GM12878 (cell line): ENCODE measurements at regions not wholly inside any gene's neighbourhood (a gene's known extent, or its start where the extent isn't known, plus 50 kb on each side); places are given as distances from the start of the nearest gene placed in this dataset.

Source experiments
- ATAC-seq: fragments of 200-7000 bp; cut with Tn5 transposase; 3 replicates; pipeline ENCODE4 v1.9.1; 2020; ENCODE audit warnings: mild to moderate bottlenecking, moderate library complexity
- BruUV-seq: library from RNA; stranded (reverse); fragments of 400-500 nt; replicated peaks from 2 replicates; lab custom pipeline; 2021; lab: Mats Ljungman, UMichigan
- CTCF ChIA-PET: fragments of 300-600 bp; sonication (Branson Sonifier 250); formaldehyde crosslinking; extraction: SDS; loops from one replicate; lab custom pipeline; 2021; ENCODE audit warnings: inconsistent platforms; lab: Yijun Ruan, JAX
- POLR2A ChIA-PET: fragments of 350-600 bp; formaldehyde crosslinking; extraction: SDS; loops from one replicate; lab custom pipeline; 2021; ENCODE audit warnings: inconsistent platforms; lab: Charles Lee
- RAD21 ChIA-PET: fragments of 300-600 bp; sonication (Branson Sonifier 250); formaldehyde crosslinking; loops from one replicate; lab custom pipeline; 2023; ENCODE audit warnings: antibody characterized with exemption; ENCODE audit not compliant: unreplicated experiment; lab: Charles Lee
- SMC1A ChIA-PET: fragments of 300-600 bp; sonication (Branson Sonifier 250); formaldehyde crosslinking; loops from one replicate; lab custom pipeline; 2023; ENCODE audit not compliant: unreplicated experiment, uncharacterized antibody; lab: Charles Lee
- DNase-seq: peaks from one replicate; pipeline ENCODE4 v3.0.0-alpha.2; 2011; ENCODE audit warnings: low read depth, low spot score
- FAIRE-seq: peaks from 3 replicates; lab custom pipeline; 2011; peaks lifted over from hg19 to GRCh38; lab: Jason Lieb, UNC
- H2AFZ ChIP-seq: 2 replicates; pipeline ENCODE4 v1.6.0; 2011; ENCODE audit warnings: low read depth, low read length, control low read depth; ENCODE audit not compliant: control insufficient read depth
- H3K27ac ChIP-seq: 2 replicates; pipeline ENCODE4 v1.5.1; 2011; ENCODE audit warnings: control low read depth; ENCODE audit not compliant: control insufficient read depth, insufficient read depth
- H3K27me3 ChIP-seq, 2 experiments: replicated peaks in 1 of 2; 2 replicates each; pipeline versions ENCODE4 v1.6.0 to v1.6.1; 2011; ENCODE audit warnings: low read length in 1 of 2; ENCODE audit not compliant: control insufficient read depth in 2 of 2, insufficient read depth in 2 of 2
- H3K36me3 ChIP-seq, 2 experiments: 2 replicates each; pipeline ENCODE4 v1.5.1; 2011; ENCODE audit warnings: low read length in 1 of 2; ENCODE audit not compliant: control insufficient read depth in 2 of 2, insufficient read depth in 2 of 2
- H3K4me1 ChIP-seq: 2 replicates; pipeline ENCODE4 v1.6.1; 2011; ENCODE audit warnings: mild to moderate bottlenecking, low read length, moderate library complexity, mixed read lengths; ENCODE audit not compliant: control insufficient read depth, insufficient read depth
- H3K4me2 ChIP-seq: 2 replicates; pipeline ENCODE4 v1.6.0; 2011; ENCODE audit warnings: control low read depth; ENCODE audit not compliant: control insufficient read depth, insufficient read depth
- H3K4me3 ChIP-seq: fragments of 200-600 bp; sonication (generic); 2 replicates; pipeline ENCODE4 v1.5.1; 2016
- H3K79me2 ChIP-seq: 2 replicates; pipeline ENCODE4 v1.6.0; 2011; ENCODE audit warnings: low read length; ENCODE audit not compliant: control insufficient read depth, insufficient read depth
- H3K9ac ChIP-seq: 2 replicates; pipeline ENCODE4 v1.8.0; 2011; ENCODE audit warnings: low read length, control low read depth, mixed read lengths; ENCODE audit not compliant: control insufficient read depth, insufficient read depth
- H3K9me3 ChIP-seq: replicated peaks from 3 replicates; pipeline ENCODE4 v1.5.1; 2011; ENCODE audit warnings: mild to moderate bottlenecking, low read length; ENCODE audit not compliant: control insufficient read depth, insufficient read depth
- H4K20me1 ChIP-seq: 2 replicates; pipeline ENCODE4 v1.6.0; 2011; ENCODE audit not compliant: control insufficient read depth, insufficient read depth
- ATF7 ChIP-seq: fragments of 450-650 bp; IDR thresholded peaks from 2 replicates; pipeline ENCODE4 v1.6.1; 2016; ENCODE audit warnings: low read depth, mild to moderate bottlenecking
- E2F4 ChIP-seq: IDR thresholded peaks from 2 replicates; pipeline ENCODE4 v1.6.1; 2012; ENCODE audit warnings: low read depth, low read length, improper control_type of control experiment
- FOS ChIP-seq: IDR thresholded peaks from 3 replicates; pipeline ENCODE4 v1.6.1; 2011; ENCODE audit warnings: borderline replicate concordance; ENCODE audit not compliant: insufficient read length; ENCODE audit errors: extremely low read depth
- JUNB ChIP-seq: IDR thresholded peaks from 2 replicates; pipeline ENCODE4 v1.6.1; 2016; ENCODE audit warnings: antibody characterized with exemption, mild to moderate bottlenecking
- LARP7 ChIP-seq: fragments of 450-650 bp; IDR thresholded peaks from 2 replicates; pipeline ENCODE4 v1.6.1; 2017; ENCODE audit warnings: mild to moderate bottlenecking
- MTA2 ChIP-seq: fragments of 450-650 bp; IDR thresholded peaks from 2 replicates; pipeline ENCODE4 v1.6.1; 2016; ENCODE audit warnings: low read depth, mild to moderate bottlenecking, moderate library complexity
- NFYB ChIP-seq: IDR thresholded peaks from 2 replicates; pipeline ENCODE4 v1.6.1; 2011; ENCODE audit warnings: low read depth, mild to moderate bottlenecking, low read length, improper control_type of control experiment, moderate library complexity; ENCODE audit not compliant: insufficient read depth
- NR2C2 ChIP-seq: IDR thresholded peaks from 2 replicates; pipeline ENCODE4 v1.6.1; 2011; ENCODE audit warnings: borderline replicate concordance, low read depth; ENCODE audit not compliant: control insufficient read depth, insufficient read length
- RAD51 ChIP-seq: fragments of 450-650 bp; IDR thresholded peaks from 2 replicates; pipeline ENCODE4 v1.6.1; 2016; ENCODE audit warnings: moderate library complexity, mild to moderate bottlenecking, inconsistent platforms
- SMAD1 ChIP-seq: fragments of 450-650 bp; IDR thresholded peaks from 2 replicates; pipeline ENCODE4 v1.6.1; 2018; ENCODE audit warnings: mild to moderate bottlenecking, low read depth; ENCODE audit not compliant: partially characterized antibody
- SMARCA5 ChIP-seq: fragments of 450-650 bp; IDR thresholded peaks from 2 replicates; pipeline ENCODE4 v1.6.1; 2017; ENCODE audit warnings: mild to moderate bottlenecking
- SUZ12 ChIP-seq: fragments of 200-600 bp; sonication (generic); IDR thresholded peaks from one replicate; pipeline ENCODE4 v1.6.1; 2018; ENCODE audit warnings: antibody characterized with exemption, mild to moderate bottlenecking; ENCODE audit not compliant: unreplicated experiment
- TARDBP ChIP-seq: IDR thresholded peaks from 2 replicates; pipeline ENCODE4 v1.6.1; 2016; ENCODE audit warnings: borderline replicate concordance
- USF2 ChIP-seq: IDR thresholded peaks from 2 replicates; pipeline ENCODE4 v1.6.1; 2011; ENCODE audit warnings: low read depth, low read length, improper control_type of control experiment, borderline replicate concordance
- WGBS: methylation state at CpG from one replicate; pipeline ENCODE4 v1.1.6; 2016; ENCODE audit warnings: low lambda C conversion rate; ENCODE audit not compliant: insufficient replicate concordance, insufficient coverage; ENCODE audit errors: missing lambda C conversion rate; 5-methylcytosine and 5-hydroxymethylcytosine counted together
- in situ Hi-C: fragments of 300-500 bp; cut with MboI; formaldehyde crosslinking; loops from 9 replicates; pipeline ENCODE4 v1.14.3; 2018; ENCODE audit warnings: mixed read lengths
- intact Hi-C: fragments of 100-400 bp; cut with micrococcal nuclease; formaldehyde crosslinking; loops from one replicate; pipeline ENCODE4 v1.14.2; 2022; ENCODE audit not compliant: unreplicated experiment
- TF ChIP-seq, protein P1 (sequence below): fragments of 450-650 bp; IDR thresholded peaks from 2 replicates; pipeline ENCODE4 v1.6.1; 2017; ENCODE audit warnings: mild to moderate bottlenecking, low read depth, inconsistent platforms; ENCODE audit not compliant: poor library complexity, severe bottlenecking
- TF ChIP-seq, protein P2 (sequence below): fragments of 450-650 bp; IDR thresholded peaks from 2 replicates; pipeline ENCODE4 v1.6.1; 2017; ENCODE audit warnings: antibody characterized with exemption, mild to moderate bottlenecking, moderate library complexity

DNA sequence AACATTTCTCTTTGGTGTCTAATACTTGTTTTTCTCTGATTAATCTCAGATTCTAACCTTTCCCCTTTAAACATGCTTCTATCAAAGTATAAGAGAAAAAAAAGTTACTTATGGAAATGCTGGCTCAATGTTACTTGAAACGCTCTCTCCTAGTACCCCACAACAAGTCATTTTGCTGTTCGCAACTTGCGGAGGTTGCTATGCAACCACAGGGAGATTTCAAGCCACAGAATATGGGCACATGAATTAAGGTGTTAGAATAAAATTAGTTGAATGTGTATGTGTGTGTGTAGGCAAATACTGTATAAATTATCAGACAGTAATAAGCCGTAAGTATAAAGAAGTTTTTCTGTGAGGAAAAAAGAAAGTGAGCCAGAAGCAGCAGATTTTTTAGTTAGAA lies 80.6 kb downstream of the CCDC59 start:
- no peak overlapping the region for H3K4me2 ChIP-seq
- DNase-seq (no peak), FAIRE-seq (no peak), ATAC-seq (no peak)
- CTCF ChIA-PET = no interaction called here
- H2AFZ ChIP-seq = no peak overlapping the region
- H3K27me3 ChIP-seq = no peaks in the 10 kb centered on the region
- H3K79me2 ChIP-seq = no peaks in the 10 kb centered on the region
- RAD21 ChIA-PET = no interaction called here
- POLR2A ChIA-PET = no interaction called here
- H3K9me3 ChIP-seq = no peaks in the 10 kb centered on the region
- intact Hi-C loops (no loop called here), in situ Hi-C loops (no loop called here)
- H3K4me1 ChIP-seq = no peaks in the 10 kb centered on the region
- H4K20me1 ChIP-seq = no peaks in the 10 kb centered on the region
- no peak overlapping the region for H3K9ac ChIP-seq
- H3K4me3 ChIP-seq = no peak overlapping the region
- BruUV-seq = no TSS peak
- WGBS = 73% methylated on average over 4 of the region's 4 CpGs
- SMC1A ChIA-PET = no interaction called here
- H3K36me3 ChIP-seq = no peaks in the 10 kb centered on the region
- H3K27ac ChIP-seq = no peak overlapping the region
- TF ChIP-seq USF2 = no peak
- TF ChIP-seq FOS = no peak
- TF ChIP-seq JUNB = no peak
- no peak for TF ChIP-seq SMAD1
- TF ChIP-seq NR2C2 = no peak
- no peak for TF ChIP-seq SMARCA5
- no peak for TF ChIP-seq ATF7
- TF ChIP-seq MTA2 = no peak
- TF ChIP-seq, protein P1, sequence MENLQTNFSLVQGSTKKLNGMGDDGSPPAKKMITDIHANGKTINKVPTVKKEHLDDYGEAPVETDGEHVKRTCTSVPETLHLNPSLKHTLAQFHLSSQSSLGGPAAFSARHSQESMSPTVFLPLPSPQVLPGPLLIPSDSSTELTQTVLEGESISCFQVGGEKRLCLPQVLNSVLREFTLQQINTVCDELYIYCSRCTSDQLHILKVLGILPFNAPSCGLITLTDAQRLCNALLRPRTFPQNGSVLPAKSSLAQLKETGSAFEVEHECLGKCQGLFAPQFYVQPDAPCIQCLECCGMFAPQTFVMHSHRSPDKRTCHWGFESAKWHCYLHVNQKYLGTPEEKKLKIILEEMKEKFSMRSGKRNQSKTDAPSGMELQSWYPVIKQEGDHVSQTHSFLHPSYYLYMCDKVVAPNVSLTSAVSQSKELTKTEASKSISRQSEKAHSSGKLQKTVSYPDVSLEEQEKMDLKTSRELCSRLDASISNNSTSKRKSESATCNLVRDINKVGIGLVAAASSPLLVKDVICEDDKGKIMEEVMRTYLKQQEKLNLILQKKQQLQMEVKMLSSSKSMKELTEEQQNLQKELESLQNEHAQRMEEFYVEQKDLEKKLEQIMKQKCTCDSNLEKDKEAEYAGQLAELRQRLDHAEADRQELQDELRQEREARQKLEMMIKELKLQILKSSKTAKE = no peak
- TF ChIP-seq TARDBP = no peak
- no peak for TF ChIP-seq SUZ12
- TF ChIP-seq NFYB = no peak
- TF ChIP-seq, protein P2, sequence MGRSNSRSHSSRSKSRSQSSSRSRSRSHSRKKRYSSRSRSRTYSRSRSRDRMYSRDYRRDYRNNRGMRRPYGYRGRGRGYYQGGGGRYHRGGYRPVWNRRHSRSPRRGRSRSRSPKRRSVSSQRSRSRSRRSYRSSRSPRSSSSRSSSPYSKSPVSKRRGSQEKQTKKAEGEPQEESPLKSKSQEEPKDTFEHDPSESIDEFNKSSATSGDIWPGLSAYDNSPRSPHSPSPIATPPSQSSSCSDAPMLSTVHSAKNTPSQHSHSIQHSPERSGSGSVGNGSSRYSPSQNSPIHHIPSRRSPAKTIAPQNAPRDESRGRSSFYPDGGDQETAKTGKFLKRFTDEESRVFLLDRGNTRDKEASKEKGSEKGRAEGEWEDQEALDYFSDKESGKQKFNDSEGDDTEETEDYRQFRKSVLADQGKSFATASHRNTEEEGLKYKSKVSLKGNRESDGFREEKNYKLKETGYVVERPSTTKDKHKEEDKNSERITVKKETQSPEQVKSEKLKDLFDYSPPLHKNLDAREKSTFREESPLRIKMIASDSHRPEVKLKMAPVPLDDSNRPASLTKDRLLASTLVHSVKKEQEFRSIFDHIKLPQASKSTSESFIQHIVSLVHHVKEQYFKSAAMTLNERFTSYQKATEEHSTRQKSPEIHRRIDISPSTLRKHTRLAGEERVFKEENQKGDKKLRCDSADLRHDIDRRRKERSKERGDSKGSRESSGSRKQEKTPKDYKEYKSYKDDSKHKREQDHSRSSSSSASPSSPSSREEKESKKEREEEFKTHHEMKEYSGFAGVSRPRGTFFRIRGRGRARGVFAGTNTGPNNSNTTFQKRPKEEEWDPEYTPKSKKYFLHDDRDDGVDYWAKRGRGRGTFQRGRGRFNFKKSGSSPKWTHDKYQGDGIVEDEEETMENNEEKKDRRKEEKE = no peak
- no peak for TF ChIP-seq RAD51
- no peak for TF ChIP-seq E2F4
- TF ChIP-seq LARP7 = no peak
